Activated CD4-positive, alpha-beta T cell treated with anti-CD3 and anti-CD28 coated beads, Interleukin-2, amount 10 ng/mL, durations not matched to agents 7 days and 5 days (primary cell): ENCODE measurements at regions not wholly inside any gene's neighbourhood (a gene's known extent, or its start where the extent isn't known, plus 50 kb on each side); places are given as distances from the start of the nearest gene placed in this dataset.

Source experiments
- CTCF ChIA-PET: fragments of 350-600 bp; sonication (Branson Sonifier 250); formaldehyde crosslinking; loops from one replicate; lab custom pipeline; 2021; ENCODE audit warnings: antibody characterized with exemption; lab: Charles Lee
- POLR2A ChIA-PET: fragments of 350-600 bp; sonication (Branson Sonifier 250); formaldehyde crosslinking; loops from one replicate; lab custom pipeline; 2021; ENCODE audit warnings: antibody characterized with exemption; lab: Charles Lee
- DNase-seq: peaks from one replicate; pipeline ENCODE4 v3.0.0-alpha.2; 2020
- H3K27ac Mint-ChIP-seq: one replicate; pipeline ENCODE4 v1.8.0; 2021; ENCODE audit warnings: mild to moderate bottlenecking, moderate library complexity, mixed read lengths
- H3K27me3 Mint-ChIP-seq: one replicate; pipeline ENCODE4 v1.8.0; 2021; ENCODE audit warnings: mixed read lengths
- H3K36me3 Mint-ChIP-seq: one replicate; pipeline ENCODE4 v1.8.0; 2021; ENCODE audit warnings: low read depth, mixed read lengths
- H3K4me1 Mint-ChIP-seq: one replicate; pipeline ENCODE4 v1.8.0; 2021; ENCODE audit warnings: mixed read lengths
- H3K4me3 Mint-ChIP-seq: one replicate; pipeline ENCODE4 v1.8.0; 2021; ENCODE audit warnings: mild to moderate bottlenecking, moderate library complexity, mixed read lengths
- H3K9me3 Mint-ChIP-seq: one replicate; pipeline ENCODE4 v1.8.0; 2021; ENCODE audit warnings: mixed read lengths

DNA sequence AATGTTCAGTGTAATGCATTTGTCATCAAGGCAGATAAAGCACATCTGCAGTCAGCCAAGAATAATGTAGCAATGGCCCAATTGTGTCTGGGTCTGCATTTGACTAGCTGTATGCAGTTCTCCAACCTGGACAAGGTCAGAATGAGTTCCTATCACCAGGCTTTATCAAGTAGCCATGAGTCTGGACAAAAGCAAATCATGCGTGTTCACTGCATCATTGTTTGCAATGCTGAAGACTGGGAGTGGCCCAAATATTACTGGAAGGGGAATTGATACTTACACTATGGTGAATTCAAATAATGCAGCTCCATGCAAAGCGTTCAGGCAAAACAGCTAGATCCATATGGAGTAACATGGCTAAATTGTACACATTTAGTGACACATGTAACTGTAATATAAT is 250.9 kb downstream of the TOX3 start:
- Mint-ChIP-seq H3K4me3 (no peak overlapping the region), H3K27ac (no peak overlapping the region), H3K27me3 (no peaks in the 10 kb centered on the region), H3K36me3 (no peaks in the 10 kb centered on the region), H3K9me3 (peaks cover 8% of the 10 kb centered on the region), H3K4me1 (no peaks in the 10 kb centered on the region)
- POLR2A ChIA-PET, result no interaction called here
- CTCF ChIA-PET, result no interaction called here
- no peak for DNase-seq

DNA sequence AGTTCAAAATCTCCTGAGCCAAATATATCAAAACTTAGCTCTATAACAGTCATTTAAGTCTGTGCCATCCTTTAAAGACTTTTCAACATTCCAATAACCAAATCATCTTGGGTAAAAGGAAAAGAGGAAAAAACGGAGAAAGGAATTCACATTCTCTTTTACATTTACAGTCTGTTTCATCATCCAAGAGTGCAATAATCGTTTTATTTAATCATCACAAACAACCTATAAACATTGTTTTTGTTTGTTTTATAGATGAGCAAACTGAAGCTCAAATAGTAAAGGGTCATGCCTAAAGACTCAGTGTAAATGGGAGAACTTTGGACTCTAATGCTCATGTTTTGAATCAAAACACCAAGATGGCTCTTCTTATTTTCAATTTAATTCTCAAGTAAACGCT is 252.3 kb downstream of the TOX3 start:
- H3K27me3 Mint-ChIP-seq, result no peaks in the 10 kb centered on the region
- POLR2A ChIA-PET, result no interaction called here
- no peaks in the 10 kb centered on the region for H3K4me1 Mint-ChIP-seq
- CTCF ChIA-PET, result no interaction called here
- H3K9me3 Mint-ChIP-seq, result peaks cover 8% of the 10 kb centered on the region
- no peak for DNase-seq
- H3K36me3 Mint-ChIP-seq, result no peaks in the 10 kb centered on the region
- H3K27ac Mint-ChIP-seq, result no peak overlapping the region
- H3K4me3 Mint-ChIP-seq, result no peak overlapping the region

DNA sequence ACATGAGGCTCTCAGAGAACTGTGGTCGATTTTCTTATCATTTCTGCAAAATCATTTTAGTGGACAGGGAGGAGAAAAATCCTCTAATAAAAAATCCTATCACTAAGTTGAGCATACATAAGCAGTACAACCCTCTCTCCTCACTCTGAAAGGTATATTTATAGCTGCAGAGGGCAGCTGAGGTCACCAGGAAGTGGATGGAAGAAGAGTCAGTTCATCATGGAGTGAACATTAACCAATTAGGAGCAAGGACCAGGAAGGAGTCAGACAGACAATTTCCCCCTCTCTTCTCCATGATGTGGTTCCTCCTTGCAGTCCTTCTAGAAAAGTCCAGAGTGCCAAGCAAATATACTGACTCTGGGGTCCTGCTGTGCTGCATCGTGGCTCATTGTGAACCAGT is 253.7 kb downstream of the TOX3 start:
- peaks cover 9% of the 10 kb centered on the region for H3K9me3 Mint-ChIP-seq
- POLR2A ChIA-PET, result no interaction called here
- no peaks in the 10 kb centered on the region for H3K36me3 Mint-ChIP-seq
- H3K4me1 Mint-ChIP-seq, result no peaks in the 10 kb centered on the region
- CTCF ChIA-PET, result no interaction called here
- H3K4me3 Mint-ChIP-seq, result no peak overlapping the region
- DNase-seq, result no peak
- no peak overlapping the region for H3K27ac Mint-ChIP-seq
- H3K27me3 Mint-ChIP-seq, result no peaks in the 10 kb centered on the region

DNA sequence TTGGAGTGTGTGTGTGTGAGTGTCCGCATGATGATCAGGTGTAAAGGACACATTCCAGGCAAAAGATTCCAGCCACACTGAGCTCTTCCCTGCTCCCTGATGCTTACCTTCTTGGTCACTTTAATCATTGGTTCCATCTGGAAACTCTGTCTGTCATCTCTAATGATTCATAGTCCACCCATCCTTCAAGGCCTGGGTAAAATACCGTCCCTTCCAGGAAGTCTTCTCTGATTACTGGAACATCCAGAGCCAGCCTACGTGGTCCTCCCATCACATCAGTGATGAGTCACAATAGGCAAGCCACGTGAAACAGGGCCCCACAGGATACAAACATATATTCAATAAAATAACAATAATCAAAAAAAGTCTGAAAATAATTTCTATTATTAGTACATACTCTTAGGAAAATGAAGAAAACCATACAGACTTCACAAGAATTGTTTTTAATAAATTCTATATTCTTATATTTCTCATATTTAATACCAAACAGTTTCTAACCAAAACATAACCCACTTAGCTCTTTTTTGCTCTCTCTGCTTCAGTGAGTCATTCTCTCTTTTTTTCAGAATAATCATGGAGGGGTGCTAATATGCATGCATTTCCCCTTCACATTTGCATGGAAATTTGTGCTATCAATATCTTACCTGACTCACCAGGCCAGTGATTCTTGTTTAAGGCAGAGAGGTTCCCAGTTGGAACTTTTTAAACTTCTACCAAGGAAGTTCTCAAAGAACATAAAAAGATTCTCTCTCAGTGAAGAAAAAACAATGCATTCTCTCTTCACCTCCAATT is 263.2 kb downstream of the TOX3 start:
- ChIA-PET POLR2A (no interaction called here), CTCF (no interaction called here)
- Mint-ChIP-seq H3K36me3 (no peaks in the 10 kb centered on the region), H3K4me3 (no peak overlapping the region), H3K27ac (no peak overlapping the region), H3K4me1 (no peaks in the 10 kb centered on the region), H3K27me3 (no peaks in the 10 kb centered on the region), H3K9me3 (no peaks in the 10 kb centered on the region)
- DNase-seq, result no peak

- Mint-ChIP-seq H3K9me3 (no peaks in the 10 kb centered on the region), H3K27me3 (no peaks in the 10 kb centered on the region), H3K4me1 (no peaks in the 10 kb centered on the region), H3K27ac (no peak overlapping the region), H3K36me3 (no peaks in the 10 kb centered on the region), H3K4me3 (no peak overlapping the region)
- CTCF ChIA-PET, result no interaction called here
- POLR2A ChIA-PET, result no interaction called here
- DNase-seq, result no peak
Observed at GRCh38 chr16:52283018-52283417, 263.9 kb downstream of the TOX3 start.

DNA sequence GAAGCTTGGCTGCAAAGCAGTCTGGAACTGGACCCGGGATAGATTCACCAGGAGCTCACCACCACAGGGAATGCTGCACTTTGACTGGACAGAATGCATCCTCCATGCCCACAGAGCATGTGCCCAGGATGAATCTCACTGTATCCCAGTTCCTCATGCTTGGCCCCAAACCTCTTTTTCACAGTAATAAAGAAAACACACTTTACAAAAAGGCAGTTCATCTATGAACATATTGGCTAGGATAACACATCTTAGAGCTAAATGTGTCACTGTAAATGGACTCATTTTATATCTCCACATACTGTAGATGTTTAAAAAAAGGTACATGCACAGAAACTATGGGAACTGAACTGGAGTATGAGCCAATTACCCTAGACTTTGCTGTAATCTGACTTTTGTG is 266.9 kb downstream of the TOX3 start:
- H3K27me3 Mint-ChIP-seq, result no peaks in the 10 kb centered on the region
- CTCF ChIA-PET, result no interaction called here
- H3K4me1 Mint-ChIP-seq, result no peaks in the 10 kb centered on the region
- H3K27ac Mint-ChIP-seq, result no peak overlapping the region
- H3K4me3 Mint-ChIP-seq, result no peak overlapping the region
- H3K9me3 Mint-ChIP-seq, result no peaks in the 10 kb centered on the region
- POLR2A ChIA-PET, result no interaction called here
- DNase-seq, result no peak
- no peaks in the 10 kb centered on the region for H3K36me3 Mint-ChIP-seq

GRCh38 chr16:52271088-52271750 is 275.7 kb downstream of the TOX3 start:
- Mint-ChIP-seq H3K36me3 (no peaks in the 10 kb centered on the region), H3K27me3 (no peaks in the 10 kb centered on the region), H3K9me3 (no peaks in the 10 kb centered on the region), H3K4me3 (no peak overlapping the region), H3K4me1 (no peaks in the 10 kb centered on the region), H3K27ac (no peak overlapping the region)
- no peak for DNase-seq
- ChIA-PET CTCF (no interaction called here), POLR2A (no interaction called here)

DNA sequence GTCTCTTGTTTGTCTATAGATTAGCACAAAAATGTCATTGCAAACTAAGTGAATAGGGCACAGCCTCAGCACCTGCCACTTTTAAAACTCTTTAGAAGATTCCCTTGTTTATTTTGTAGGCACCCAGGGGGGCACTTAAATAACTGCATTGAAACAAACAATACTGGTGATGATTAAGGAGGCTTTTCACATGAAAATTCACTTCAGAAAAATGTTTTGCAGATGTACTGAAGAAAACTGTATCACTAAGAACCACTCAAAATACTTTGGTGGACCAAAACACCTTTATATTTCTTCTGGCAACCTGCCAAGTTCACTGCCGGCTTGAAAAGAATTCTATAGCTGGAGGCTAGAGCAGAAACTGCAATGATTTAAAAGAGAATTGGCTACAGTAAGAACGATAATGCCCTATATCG is 281.5 kb downstream of the TOX3 start:
- H3K36me3 Mint-ChIP-seq, result no peaks in the 10 kb centered on the region
- no peak for DNase-seq
- H3K9me3 Mint-ChIP-seq, result peaks cover 3% of the 10 kb centered on the region
- ChIA-PET POLR2A (no interaction called here), CTCF (no interaction called here)
- no peak overlapping the region for H3K27ac Mint-ChIP-seq
- no peak overlapping the region for H3K4me3 Mint-ChIP-seq
- no peaks in the 10 kb centered on the region for H3K4me1 Mint-ChIP-seq
- no peaks in the 10 kb centered on the region for H3K27me3 Mint-ChIP-seq

DNA sequence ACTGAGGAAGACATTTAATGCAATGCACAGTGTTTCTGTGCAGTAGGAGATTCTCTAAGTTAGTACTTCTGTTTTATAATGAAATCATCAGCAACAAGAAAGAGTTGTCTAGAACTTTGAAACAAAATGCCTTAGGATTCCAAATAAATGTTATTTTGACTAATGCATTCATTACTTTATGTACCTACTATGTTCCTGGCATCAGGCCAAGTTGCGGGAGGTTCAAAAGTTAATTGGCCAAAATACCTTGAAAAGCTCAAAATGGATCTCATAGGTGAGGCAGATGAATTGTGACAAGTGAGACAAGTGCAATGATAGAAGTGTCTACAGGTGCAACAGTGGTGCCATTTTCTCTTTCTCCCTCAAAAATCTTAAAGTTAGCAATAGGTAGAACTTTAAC is 289.4 kb downstream of the TOX3 start:
- ChIA-PET CTCF (no interaction called here), POLR2A (no interaction called here)
- no peaks in the 10 kb centered on the region for H3K36me3 Mint-ChIP-seq
- DNase-seq, result no peak
- H3K9me3 Mint-ChIP-seq, result peaks cover 5% of the 10 kb centered on the region
- no peaks in the 10 kb centered on the region for H3K27me3 Mint-ChIP-seq
- H3K4me3 Mint-ChIP-seq, result no peak overlapping the region
- H3K27ac Mint-ChIP-seq, result no peak overlapping the region
- no peaks in the 10 kb centered on the region for H3K4me1 Mint-ChIP-seq

GRCh38 chr16:52256310-52257078 is 290.4 kb downstream of the TOX3 start:
- no peaks in the 10 kb centered on the region for H3K36me3 Mint-ChIP-seq
- no peaks in the 10 kb centered on the region for H3K4me1 Mint-ChIP-seq
- no peak overlapping the region for H3K27ac Mint-ChIP-seq
- POLR2A ChIA-PET, result no interaction called here
- no peaks in the 10 kb centered on the region for H3K27me3 Mint-ChIP-seq
- no peak overlapping the region for H3K4me3 Mint-ChIP-seq
- DNase-seq, result no peak
- CTCF ChIA-PET, result interaction anchor here (0.7 kb wide), 1 partner anchor 589 kb away, joined by 3 read pairs; no protein-coding TSS in a partner anchor
- peaks cover 5% of the 10 kb centered on the region for H3K9me3 Mint-ChIP-seq

- no peaks in the 10 kb centered on the region for H3K4me1 Mint-ChIP-seq
- no peaks in the 10 kb centered on the region for H3K9me3 Mint-ChIP-seq
- no peaks in the 10 kb centered on the region for H3K27me3 Mint-ChIP-seq
- CTCF ChIA-PET, result no interaction called here
- H3K27ac Mint-ChIP-seq, result no peak overlapping the region
- POLR2A ChIA-PET, result no interaction called here
- H3K4me3 Mint-ChIP-seq, result no peak overlapping the region
- no peak for DNase-seq
- no peaks in the 10 kb centered on the region for H3K36me3 Mint-ChIP-seq
Observed at GRCh38 chr16:52254746-52255145, 292.2 kb downstream of the TOX3 start.

GRCh38 chr16:52252680-52253079 is 294.3 kb downstream of the TOX3 start:
- no peaks in the 10 kb centered on the region for H3K4me1 Mint-ChIP-seq
- ChIA-PET POLR2A (no interaction called here), CTCF (no interaction called here)
- H3K27ac Mint-ChIP-seq, result no peak overlapping the region
- H3K36me3 Mint-ChIP-seq, result no peaks in the 10 kb centered on the region
- no peaks in the 10 kb centered on the region for H3K27me3 Mint-ChIP-seq
- H3K4me3 Mint-ChIP-seq, result no peak overlapping the region
- no peak for DNase-seq
- no peaks in the 10 kb centered on the region for H3K9me3 Mint-ChIP-seq

GRCh38 chr16:52251495-52251894 is 295.4 kb downstream of the TOX3 start:
- no peaks in the 10 kb centered on the region for H3K4me1 Mint-ChIP-seq
- no peaks in the 10 kb centered on the region for H3K27me3 Mint-ChIP-seq
- no peak for DNase-seq
- no peaks in the 10 kb centered on the region for H3K9me3 Mint-ChIP-seq
- no peak overlapping the region for H3K4me3 Mint-ChIP-seq
- no peak overlapping the region for H3K27ac Mint-ChIP-seq
- no peaks in the 10 kb centered on the region for H3K36me3 Mint-ChIP-seq
- POLR2A ChIA-PET, result no interaction called here
- CTCF ChIA-PET, result no interaction called here
